SJCRH30 (cell line): ENCODE measurements at regions not wholly inside any gene's neighbourhood (a gene's known extent, or its start where the extent isn't known, plus 50 kb on each side); places are given as distances from the start of the nearest gene placed in this dataset.
A peak's percentile ranks its signal among the peaks of the same experiment; 100 is the strongest.
"Not testable (repeated sequence)": the region's sequence is repeated elsewhere in the genome, so short reads cannot be mapped to it uniquely, and the experiment has no call there.

Experiments
- DNase-seq, 2 experiments: peaks; one replicate each; pipeline ENCODE4 v3.0.0-alpha.2; 2015 to 2020
- H3K27ac ChIP-seq: fragments of 250-450 bp; sonication (Bioruptor Pico); 2 replicates; pipeline ENCODE4 v1.5.1; 2020; ENCODE audit warnings: mild to moderate bottlenecking, moderate library complexity
- H3K27me3 ChIP-seq: fragments of 250-450 bp; sonication (Bioruptor Pico); 2 replicates; pipeline ENCODE4 v1.5.1; 2020; ENCODE audit warnings: mild to moderate bottlenecking, moderate library complexity
- H3K36me3 ChIP-seq: fragments of 250-450 bp; sonication (Bioruptor Pico); 2 replicates; pipeline ENCODE4 v1.5.1; 2020; ENCODE audit warnings: mild to moderate bottlenecking, moderate library complexity
- H3K4me1 ChIP-seq: fragments of 250-450 bp; sonication (Bioruptor Pico); 2 replicates; pipeline ENCODE4 v1.5.1; 2020; ENCODE audit warnings: mild to moderate bottlenecking, moderate library complexity
- H3K4me3 ChIP-seq: fragments of 250-450 bp; sonication (Bioruptor Pico); 2 replicates; pipeline ENCODE4 v1.5.1; 2020; ENCODE audit warnings: mild to moderate bottlenecking, moderate library complexity
- H3K9me3 ChIP-seq: fragments of 250-450 bp; sonication (Bioruptor Pico); replicated peaks from 2 replicates; pipeline ENCODE4 v1.5.1; 2020; ENCODE audit warnings: mild to moderate bottlenecking, moderate library complexity

- no peak overlapping the region for H3K4me3 ChIP-seq
Measured at GRCh38 chr14:30266290-30266689, 292.7 kb upstream of the G2E3 start.

GRCh38 chr14:30267141-30267540 lies 291.8 kb upstream of the G2E3 start:
- no peaks in the 10 kb centered on the region for H3K4me1 ChIP-seq
- no peaks in the 10 kb centered on the region for H3K9me3 ChIP-seq
- H3K27me3 ChIP-seq: peaks cover 3% of the 10 kb centered on the region
- H3K36me3 ChIP-seq: no peaks in the 10 kb centered on the region
- no peak overlapping the region for H3K27ac ChIP-seq
- no peak overlapping the region for H3K4me3 ChIP-seq
- DNase-seq: no peak

More at GRCh38 chr14:30266290-30266689, 292.7 kb upstream of the G2E3 start:
- Histone ChIP-seq H3K9me3 (no peaks in the 10 kb centered on the region), H3K4me1 (no peaks in the 10 kb centered on the region), H3K27ac (no peak overlapping the region), H3K36me3 (no peaks in the 10 kb centered on the region), H3K27me3 (no peaks in the 10 kb centered on the region)
- DNase-seq: no peak

DNA sequence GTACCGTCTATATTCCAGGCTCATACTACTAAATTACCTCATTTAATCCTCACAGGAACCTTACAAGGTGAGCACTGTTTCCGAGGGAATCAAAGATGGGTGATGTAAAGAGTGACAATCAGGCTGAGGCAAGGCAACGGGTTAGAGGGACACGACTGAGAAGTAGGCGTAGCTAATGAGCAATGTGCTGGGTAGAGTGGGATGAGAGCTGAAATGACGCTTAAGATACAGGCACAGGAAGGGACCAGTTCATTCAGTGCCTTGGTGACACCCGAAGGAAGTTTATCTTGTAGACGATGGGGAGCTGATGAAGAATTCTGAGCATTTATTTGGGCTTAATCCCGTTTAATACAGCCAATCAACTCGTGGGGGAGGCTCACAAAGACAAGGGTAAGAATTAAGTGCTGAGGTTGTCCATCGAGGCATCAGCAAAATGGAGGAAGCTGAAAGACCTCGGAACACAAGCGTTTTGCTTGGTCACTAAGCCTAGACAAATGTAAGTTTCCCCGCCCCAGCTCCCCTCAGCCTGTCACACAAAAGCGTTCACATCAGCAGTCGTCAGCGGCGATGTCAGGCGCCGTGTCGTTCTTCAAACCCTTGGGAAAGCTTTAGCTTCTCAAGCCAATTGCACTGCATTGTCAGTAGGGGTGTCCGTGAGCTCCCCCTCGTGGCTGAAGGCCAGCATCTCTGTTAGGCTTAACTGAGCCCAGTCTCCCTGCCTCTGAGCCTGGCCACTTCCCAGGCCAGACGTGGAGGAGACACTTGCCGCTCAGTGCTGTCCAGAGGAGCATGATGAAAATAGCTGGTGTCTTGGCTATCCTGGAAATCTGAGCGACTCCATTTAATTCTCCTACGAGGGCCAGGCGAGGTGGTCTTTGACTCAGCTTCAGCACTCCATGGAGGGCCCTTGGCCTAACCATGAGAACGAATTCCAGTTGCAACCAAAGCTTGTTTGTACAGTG lies 288.5 kb upstream of the G2E3 start:
- no peaks in the 10 kb centered on the region for H3K36me3 ChIP-seq
- H3K27me3 ChIP-seq: peaks cover 7% of the 10 kb centered on the region
- no peak overlapping the region for H3K27ac ChIP-seq
- no peaks in the 10 kb centered on the region for H3K9me3 ChIP-seq
- no peaks in the 10 kb centered on the region for H3K4me1 ChIP-seq
- DNase-seq: peak; percentile 77 to 93
- H3K4me3 ChIP-seq: peak overlapping the region; percentile 43

DNA sequence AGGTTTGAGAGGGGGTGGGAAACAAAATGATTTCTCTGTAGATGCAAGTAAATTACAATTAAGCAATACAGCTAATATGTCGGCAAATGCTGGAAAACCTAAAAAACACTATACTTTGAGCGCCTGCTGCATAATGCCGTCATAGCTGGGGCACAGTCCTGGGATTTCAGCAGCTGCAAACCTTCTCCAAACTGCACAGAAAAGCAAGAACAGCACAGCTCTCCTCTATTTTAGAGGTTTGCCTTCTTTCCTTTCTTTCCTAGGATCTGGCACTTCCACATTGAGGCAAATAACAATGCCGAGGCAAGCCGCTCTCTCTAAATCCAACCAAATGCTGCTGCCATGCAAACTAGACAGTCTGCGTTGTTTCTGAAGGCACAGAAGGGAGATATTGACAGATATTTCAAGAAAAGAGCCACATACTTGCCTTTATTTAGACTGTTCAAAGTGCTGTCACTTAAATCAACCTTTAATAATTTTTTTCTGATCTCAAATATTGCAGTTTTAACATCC lies 287.1 kb upstream of the G2E3 start:
- Histone ChIP-seq H3K4me1 (no peaks in the 10 kb centered on the region), H3K4me3 (no peak overlapping the region), H3K27ac (no peak overlapping the region), H3K27me3 (peaks cover 7% of the 10 kb centered on the region), H3K9me3 (no peaks in the 10 kb centered on the region), H3K36me3 (no peaks in the 10 kb centered on the region)
- no peak for DNase-seq

DNA sequence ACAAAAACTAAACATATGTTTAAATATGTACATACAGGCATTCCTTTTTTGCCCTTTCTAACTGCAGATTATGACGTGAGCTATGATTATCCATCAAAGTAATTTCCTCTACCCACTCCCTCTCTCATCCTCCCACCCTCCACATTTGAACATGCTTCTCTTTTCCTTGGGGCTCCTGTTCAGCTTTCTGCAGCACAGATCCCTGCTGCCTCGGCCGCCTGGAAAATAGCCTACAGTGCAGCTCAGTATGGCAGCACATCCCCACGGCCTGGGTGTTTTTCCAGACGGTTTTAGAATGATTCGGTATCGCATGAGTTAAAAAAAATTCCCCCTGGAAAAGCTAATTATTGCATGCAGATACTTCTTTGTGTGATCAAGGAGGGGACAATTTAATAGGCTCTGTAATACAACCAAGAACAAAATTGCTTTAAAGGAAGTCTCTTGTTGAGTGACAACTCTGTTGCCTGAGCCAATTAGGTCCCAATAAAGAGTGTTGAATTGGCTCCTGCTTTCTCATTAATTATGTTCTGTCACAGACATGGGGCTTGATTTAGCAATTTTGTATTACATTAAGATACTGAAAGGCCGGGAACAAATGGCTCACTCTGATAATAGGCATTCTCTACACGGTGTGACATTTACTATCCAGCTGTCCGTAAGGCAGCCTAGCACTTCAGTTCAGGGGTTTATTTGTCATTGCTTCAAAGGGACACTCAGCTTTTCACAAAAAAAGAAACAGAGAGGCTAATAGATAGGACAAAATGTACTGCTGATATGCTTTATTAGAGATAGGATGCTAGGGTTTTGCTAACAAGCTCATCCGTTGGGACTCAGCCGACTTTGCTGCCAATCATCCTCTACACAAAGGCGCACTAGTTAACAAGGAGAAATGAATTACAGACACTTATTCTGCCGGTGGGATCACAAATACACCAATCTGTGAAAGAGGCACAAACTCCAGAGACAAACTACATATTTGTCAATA lies 285.8 kb upstream of the G2E3 start:
- no peak for DNase-seq
- no peak overlapping the region for H3K4me3 ChIP-seq
- H3K9me3 ChIP-seq: no peaks in the 10 kb centered on the region
- peaks cover 7% of the 10 kb centered on the region for H3K27me3 ChIP-seq
- H3K36me3 ChIP-seq: no peaks in the 10 kb centered on the region
- H3K4me1 ChIP-seq: no peaks in the 10 kb centered on the region
- H3K27ac ChIP-seq: no peak overlapping the region

- Histone ChIP-seq H3K36me3 (no peaks in the 10 kb centered on the region), H3K9me3 (no peaks in the 10 kb centered on the region; the same call in 1 of the 2 replicates)
- DNase-seq: no peak
Measured at GRCh38 chr14:30275604-30276003, 283.4 kb upstream of the G2E3 start.

GRCh38 chr14:30277268-30277667 lies 281.7 kb upstream of the G2E3 start:
- Histone ChIP-seq H3K27ac (no peak overlapping the region), H3K4me1 (no peaks in the 10 kb centered on the region), H3K4me3 (no peak overlapping the region), H3K27me3 (peaks cover 4% of the 10 kb centered on the region; the same call in 1 of the 2 replicates), H3K36me3 (no peaks in the 10 kb centered on the region), H3K9me3 (no peaks in the 10 kb centered on the region; the same call in 1 of the 2 replicates)
- DNase-seq: no peak

More at GRCh38 chr14:30275604-30276003, 283.4 kb upstream of the G2E3 start:
- H3K27ac ChIP-seq: no peak overlapping the region
- H3K4me3 ChIP-seq: no peak overlapping the region
- H3K27me3 ChIP-seq: peaks cover 7% of the 10 kb centered on the region
- H3K4me1 ChIP-seq: no peaks in the 10 kb centered on the region

DNA sequence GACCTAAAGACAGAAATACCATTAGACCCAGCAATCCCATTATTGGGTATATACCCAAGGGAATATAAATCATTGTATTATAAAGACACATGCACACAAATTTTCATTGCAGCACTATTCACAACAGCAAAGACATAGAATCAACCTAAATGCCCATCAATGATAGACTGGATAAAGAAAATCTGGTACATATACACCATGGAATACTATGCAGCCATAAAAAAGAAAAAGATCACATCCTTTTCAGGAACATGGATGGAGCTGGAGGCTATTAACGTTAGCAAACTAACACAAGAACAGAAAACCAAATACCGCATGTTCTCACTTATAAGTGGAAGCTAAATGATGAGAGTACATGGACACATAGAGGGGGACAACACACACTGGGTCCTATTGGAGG lies 280.1 kb upstream of the G2E3 start:
- H3K36me3 ChIP-seq, H3K9me3 ChIP-seq, H3K4me1 ChIP-seq, H3K27ac ChIP-seq, DNase-seq, H3K27me3 ChIP-seq, H3K4me3 ChIP-seq: not testable (repeated sequence)

- Histone ChIP-seq H3K27me3 (no peaks in the 10 kb centered on the region), H3K36me3 (no peaks in the 10 kb centered on the region), H3K4me3 (no peak overlapping the region), H3K4me1 (no peaks in the 10 kb centered on the region), H3K9me3 (no peaks in the 10 kb centered on the region; the same call in 1 of the 2 replicates), H3K27ac (no peak overlapping the region)
- DNase-seq: peak; percentile 16 to 60
Measured at GRCh38 chr14:30283822-30284446, 275.0 kb upstream of the G2E3 start.

DNA sequence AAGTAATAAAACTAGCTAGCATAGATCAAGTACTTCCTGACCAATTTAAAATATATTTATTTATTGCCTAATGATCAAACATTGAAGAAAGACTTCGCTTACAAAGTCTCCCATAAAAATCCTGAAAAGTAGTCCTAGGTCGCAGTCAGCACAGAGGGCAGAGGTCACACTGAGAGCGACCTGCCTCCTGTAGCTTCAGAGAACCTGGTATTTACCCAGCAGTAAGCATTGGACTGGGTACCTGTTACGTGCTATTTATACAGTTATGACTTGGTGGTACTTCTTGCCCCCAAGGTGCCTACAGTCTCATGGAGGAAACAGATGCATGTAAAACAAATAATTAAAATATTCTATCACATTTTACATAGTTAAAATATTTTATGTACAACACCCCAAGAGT lies 274.1 kb upstream of the G2E3 start:
- H3K27me3 ChIP-seq: no peaks in the 10 kb centered on the region

DNA sequence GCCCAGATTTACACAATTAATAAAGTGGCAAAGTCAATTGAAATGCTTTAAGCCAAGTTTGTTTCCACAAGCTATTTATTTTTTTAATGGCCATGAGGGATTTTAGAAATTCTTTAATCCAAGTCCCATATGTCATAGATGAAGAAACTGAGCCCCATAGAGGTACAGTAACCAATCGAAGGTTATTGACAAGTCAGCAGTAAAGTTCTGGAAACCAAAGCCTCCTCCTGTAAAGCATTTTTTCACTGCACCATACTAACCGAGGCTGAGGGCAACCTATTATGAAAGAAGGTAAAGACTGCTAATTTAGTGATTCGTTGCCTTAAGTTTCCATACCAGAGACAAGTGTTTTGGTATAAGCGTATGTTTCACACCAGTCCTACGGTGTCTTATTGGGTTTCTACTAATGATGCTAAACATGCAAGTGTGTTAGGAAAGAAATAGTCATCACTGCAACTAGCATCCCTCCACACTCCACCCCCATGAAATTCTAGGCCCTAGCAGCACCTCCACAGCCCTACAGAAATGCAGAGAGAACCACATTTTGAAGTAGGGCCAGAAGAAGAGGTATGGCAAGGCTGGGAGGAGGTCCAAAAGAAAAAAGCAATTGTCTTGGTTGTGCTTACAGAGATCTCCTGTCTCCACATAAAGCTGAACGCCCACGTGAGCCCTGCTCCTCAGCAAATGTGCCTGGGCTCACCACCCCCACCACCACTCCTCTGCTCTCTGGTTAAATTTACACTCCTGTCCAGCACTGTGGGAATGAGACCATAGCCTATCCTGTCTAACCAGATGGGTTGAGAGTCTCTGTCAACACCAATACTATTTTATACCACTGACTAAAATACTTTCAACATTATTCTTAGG lies 271.1 kb upstream of the G2E3 start:
- no peaks in the 10 kb centered on the region for H3K9me3 ChIP-seq
- no peaks in the 10 kb centered on the region for H3K4me1 ChIP-seq
- no peak for DNase-seq
- no peaks in the 10 kb centered on the region for H3K27me3 ChIP-seq
- H3K4me3 ChIP-seq: no peak overlapping the region
- no peaks in the 10 kb centered on the region for H3K36me3 ChIP-seq
- H3K27ac ChIP-seq: no peak overlapping the region

More for the DNA sequence above, 274.1 kb upstream of the G2E3 start:
- DNase-seq: no peak
- H3K9me3 ChIP-seq: no peaks in the 10 kb centered on the region
- H3K36me3 ChIP-seq: no peaks in the 10 kb centered on the region
- H3K27ac ChIP-seq: no peak overlapping the region
- H3K4me1 ChIP-seq: no peaks in the 10 kb centered on the region
- no peak overlapping the region for H3K4me3 ChIP-seq

DNA sequence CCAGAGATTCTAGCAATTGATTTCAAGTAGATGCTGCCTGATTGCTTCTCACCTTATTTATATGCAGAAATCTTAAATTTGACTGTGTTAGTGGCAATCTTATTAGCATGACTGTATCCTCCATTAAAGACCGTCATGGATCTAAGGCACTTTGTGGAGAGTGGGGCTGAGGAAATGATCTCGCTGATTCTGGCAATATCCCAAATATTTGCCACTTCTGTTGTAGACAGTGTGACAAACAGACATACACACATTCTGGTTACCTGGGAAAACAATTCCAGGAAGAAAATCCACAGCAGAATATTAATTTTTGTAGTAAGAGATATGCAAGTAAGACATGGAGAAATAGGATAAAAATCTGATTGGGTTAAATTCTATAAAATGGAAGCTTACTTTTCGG lies 269.0 kb upstream of the G2E3 start:
- no peaks in the 10 kb centered on the region for H3K4me1 ChIP-seq
- no peak overlapping the region for H3K27ac ChIP-seq
- no peaks in the 10 kb centered on the region for H3K36me3 ChIP-seq
- H3K9me3 ChIP-seq: no peaks in the 10 kb centered on the region
- H3K27me3 ChIP-seq: no peaks in the 10 kb centered on the region
- no peak overlapping the region for H3K4me3 ChIP-seq
- no peak for DNase-seq

DNA sequence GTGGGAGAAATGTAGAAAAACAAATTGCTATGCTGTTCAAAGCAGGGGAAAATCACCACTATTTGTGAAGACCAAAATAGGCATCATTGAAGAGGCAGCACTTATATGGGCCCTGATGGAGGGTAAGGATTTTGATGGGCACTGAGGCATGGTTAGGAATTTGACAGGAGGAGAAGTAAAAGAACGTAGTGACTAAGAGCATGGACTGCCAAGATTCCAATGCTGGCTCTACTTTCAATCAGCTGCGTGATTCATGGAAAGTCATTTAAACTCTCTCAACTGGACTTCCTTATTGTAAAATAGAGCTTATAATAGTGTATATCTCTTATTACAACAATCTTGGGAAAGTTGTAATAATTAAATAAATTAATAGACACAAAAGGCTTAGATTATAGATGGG lies 267.7 kb upstream of the G2E3 start:
- Histone ChIP-seq H3K27ac (no peak overlapping the region), H3K36me3 (no peaks in the 10 kb centered on the region), H3K27me3 (no peaks in the 10 kb centered on the region), H3K9me3 (no peaks in the 10 kb centered on the region), H3K4me3 (no peak overlapping the region), H3K4me1 (no peaks in the 10 kb centered on the region)
- DNase-seq: no peak
